GM23248 (cell line): ENCODE measurements at regions not wholly inside any gene's neighbourhood (a gene's known extent, or its start where the extent isn't known, plus 50 kb on each side); places are given as distances from the start of the nearest gene placed in this dataset.
"Not testable (repeated sequence)": the region's sequence is repeated elsewhere in the genome, so short reads cannot be mapped to it uniquely, and the experiment has no call there.

ENCODE experiments used
- DNase-seq: peaks from one replicate; pipeline ENCODE4 v3.0.0-alpha.2; 2015
- H2AFZ ChIP-seq: fragments of 200-600 bp; sonication (generic); 2 replicates; pipeline ENCODE4 v1.6.1; 2016; ENCODE audit warnings: antibody characterized with exemption
- H3F3A ChIP-seq: fragments of 200-600 bp; sonication (generic); 2 replicates; pipeline ENCODE4 v1.6.1; 2016; ENCODE audit warnings: mild to moderate bottlenecking, antibody characterized with exemption, mixed run types; ENCODE audit not compliant: insufficient read depth
- H3K27ac ChIP-seq: fragments of 200-600 bp; sonication (generic); 2 replicates; pipeline ENCODE4 v1.5.1; 2016; ENCODE audit warnings: mild to moderate bottlenecking
- H3K27me3 ChIP-seq: fragments of 200-600 bp; sonication (generic); replicated peaks from 2 replicates; pipeline ENCODE4 v1.6.1; 2016; ENCODE audit warnings: mild to moderate bottlenecking; ENCODE audit not compliant: insufficient read depth
- H3K36me3 ChIP-seq: fragments of 200-600 bp; sonication (generic); 2 replicates; pipeline ENCODE4 v1.6.1; 2016; ENCODE audit warnings: low read depth, mild to moderate bottlenecking
- H3K4me1 ChIP-seq: fragments of 200-600 bp; sonication (generic); 2 replicates; pipeline ENCODE4 v1.6.1; 2016; ENCODE audit warnings: mild to moderate bottlenecking; ENCODE audit not compliant: insufficient read depth
- H3K4me2 ChIP-seq: fragments of 200-600 bp; sonication (generic); one replicate; pipeline ENCODE4 v1.6.1; 2016; ENCODE audit warnings: mild to moderate bottlenecking; ENCODE audit not compliant: unreplicated experiment
- H3K4me3 ChIP-seq: fragments of 200-600 bp; sonication (generic); 2 replicates; pipeline ENCODE4 v1.5.1; 2016; ENCODE audit warnings: mild to moderate bottlenecking
- H3K79me2 ChIP-seq: fragments of 200-600 bp; sonication (generic); 2 replicates; pipeline ENCODE4 v1.6.1; 2016; ENCODE audit warnings: mild to moderate bottlenecking; ENCODE audit not compliant: insufficient read depth
- H3K9ac ChIP-seq: fragments of 200-600 bp; sonication (generic); 2 replicates; pipeline ENCODE4 v1.6.1; 2016; ENCODE audit warnings: mild to moderate bottlenecking
- H3K9me2 ChIP-seq: fragments of 200-600 bp; sonication (generic); 2 replicates; pipeline ENCODE4 v1.6.1; 2016; ENCODE audit warnings: mixed run types, mild to moderate bottlenecking, moderate library complexity; ENCODE audit not compliant: insufficient read depth
- H3K9me3 ChIP-seq: fragments of 200-600 bp; sonication (generic); one replicate; pipeline ENCODE4 v1.6.1; 2017; ENCODE audit warnings: low read depth
- H4K20me1 ChIP-seq: fragments of 200-600 bp; sonication (generic); 2 replicates; pipeline ENCODE4 v1.6.0; 2016; ENCODE audit not compliant: insufficient read depth
- EZH2 ChIP-seq: fragments of 200-600 bp; sonication (generic); IDR thresholded peaks from 2 replicates; pipeline ENCODE4 v1.6.1; 2018; ENCODE audit warnings: antibody characterized with exemption, mild to moderate bottlenecking; ENCODE audit not compliant: insufficient read depth, poor library complexity, severe bottlenecking
- EZH2phosphoT487 ChIP-seq: fragments of 200-600 bp; sonication (generic); IDR thresholded peaks from 2 replicates; pipeline ENCODE4 v1.6.1; 2018; ENCODE audit warnings: antibody characterized with exemption, moderate library complexity, mild to moderate bottlenecking, low read depth; ENCODE audit not compliant: insufficient read depth
- WGBS, 2 experiments: methylation state at CpG; one replicate each; pipeline ENCODE4 v1.1.6; 2015 to 2017; ENCODE audit warnings: low lambda C conversion rate in 2 of 2, low coverage in 1 of 2; ENCODE audit errors: missing lambda C conversion rate in 2 of 2; 5-methylcytosine and 5-hydroxymethylcytosine counted together
- in situ Hi-C: fragments of 300-500 bp; cut with MboI; formaldehyde crosslinking; loops from 2 replicates; pipeline ENCODE4 v1.15.0; 2020

DNA sequence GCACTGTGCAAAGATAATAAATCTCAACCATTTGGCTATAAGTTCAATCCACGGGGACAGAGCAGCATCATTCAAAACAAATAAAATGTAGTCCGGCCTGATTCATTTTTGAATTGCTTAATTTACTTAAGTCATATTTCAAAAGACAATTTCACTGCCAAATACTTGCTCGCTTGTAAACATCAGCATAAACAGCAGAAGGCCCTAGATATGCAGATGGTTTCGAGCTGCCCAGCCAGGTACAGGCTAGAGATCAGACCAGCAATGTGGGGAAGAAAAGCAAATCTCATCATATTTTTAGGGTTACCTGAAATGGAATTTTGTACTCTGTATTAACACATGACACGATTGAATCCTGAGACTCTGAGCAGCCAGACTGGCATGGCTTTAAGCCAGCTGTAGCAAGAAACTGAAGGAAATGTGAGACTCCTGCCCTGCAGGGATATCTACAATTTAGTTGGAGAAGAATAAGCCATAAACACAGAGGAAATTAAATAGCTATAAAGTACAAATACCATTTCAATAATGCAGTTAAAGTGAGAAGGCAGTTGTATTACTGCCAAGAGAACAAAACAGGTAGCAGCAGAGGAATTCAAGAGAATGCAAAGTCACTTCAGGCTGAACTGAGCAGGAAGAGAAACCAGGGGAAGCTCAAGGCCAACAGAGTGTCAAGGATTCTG lies 440.3 kb downstream of the ETS1 start:
- Histone ChIP-seq H4K20me1 (no peaks in the 10 kb centered on the region), H2AFZ (no peak overlapping the region), H3K27me3 (no peaks in the 10 kb centered on the region; the same call in 1 of the 2 replicates), H3K27ac (no peak overlapping the region), H3K9ac (no peak overlapping the region), H3K36me3 (no peaks in the 10 kb centered on the region), H3K79me2 (no peaks in the 10 kb centered on the region), H3K4me2 (no peak overlapping the region), H3K9me3 (no peaks in the 10 kb centered on the region), H3K9me2 (no peaks in the 10 kb centered on the region), H3K4me3 (no peak overlapping the region), H3K4me1 (0 out of 2 replicates have a peak, but pooled peaks cover 5% of the 10 kb centered on the region), H3F3A (peaks cover 13% of the 10 kb centered on the region; the same call in 1 of the 2 replicates)
- in situ Hi-C loops = loop anchor here (25.0 kb wide), 1 partner anchor 285 kb away; no protein-coding TSS in a partner anchor
- TF ChIP-seq EZH2 (no peak), EZH2phosphoT487 (no peak)
- DNase-seq = peak; percentile 31
- WGBS, 2 experiments = 33 to 35% methylated on average over 5 of the region's 5 CpGs

DNA sequence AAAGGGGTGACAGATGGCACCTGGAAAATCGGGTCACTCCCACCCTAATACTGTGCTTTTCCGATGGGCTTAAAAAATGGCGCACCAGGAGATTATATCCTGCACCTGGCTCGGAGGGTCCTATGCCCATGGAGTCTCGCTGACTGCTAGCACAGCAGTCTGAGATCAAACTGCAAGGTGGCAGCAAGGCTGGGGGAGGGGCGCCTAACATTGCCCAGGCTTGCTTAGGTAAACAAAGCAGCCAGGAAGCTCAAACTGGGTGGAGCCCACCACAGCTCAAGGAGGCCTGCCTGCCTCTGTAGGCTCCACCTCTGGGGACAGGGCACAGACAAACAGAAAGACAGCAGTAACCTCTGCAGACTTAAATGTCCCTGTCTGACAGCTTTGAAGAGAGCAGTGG lies 447.1 kb downstream of the ETS1 start:
- DNase-seq, H3K4me2 ChIP-seq, H3K4me1 ChIP-seq, H4K20me1 ChIP-seq, H3K27ac ChIP-seq, H3K4me3 ChIP-seq, H3K79me2 ChIP-seq, H3K9me3 ChIP-seq, H3K9ac ChIP-seq, H2AFZ ChIP-seq, H3K36me3 ChIP-seq, H3F3A ChIP-seq, H3K27me3 ChIP-seq, H3K9me2 ChIP-seq: not testable (repeated sequence)
- in situ Hi-C loops = loop anchor here (25.0 kb wide), 1 partner anchor 278 kb away; no protein-coding TSS in a partner anchor
- WGBS, 2 experiments = 85% methylated on average over 6 of the region's 6 CpGs; no CpG with 5 or more reads in 1 of the 2 experiments

DNA sequence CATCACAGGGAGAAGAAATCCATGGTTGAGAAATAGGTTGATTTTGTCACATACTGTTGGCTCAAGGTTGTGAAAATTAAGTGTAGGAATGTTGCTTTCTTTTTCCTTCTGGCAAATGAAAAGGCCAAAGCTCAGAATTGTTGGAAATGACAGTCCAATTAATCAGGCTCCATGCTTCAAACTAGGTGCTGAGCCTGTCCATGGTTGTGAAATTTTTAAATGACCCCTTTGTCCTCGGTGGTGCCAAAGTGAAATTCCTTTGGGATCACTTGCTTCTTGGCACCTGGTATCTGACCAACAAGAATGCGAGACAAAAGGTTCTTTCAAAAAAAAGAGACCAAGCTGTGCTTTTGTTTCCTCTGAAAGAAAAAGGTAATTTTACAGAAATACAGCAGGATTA lies 451.9 kb downstream of the ETS1 start:
- Histone ChIP-seq H3K9me2 (no peaks in the 10 kb centered on the region), H3K9me3 (no peaks in the 10 kb centered on the region), H3K4me2 (no peak overlapping the region), H3K4me1 (peaks cover 16% of the 10 kb centered on the region), H3K9ac (no peak overlapping the region), H2AFZ (no peak overlapping the region), H3K79me2 (no peaks in the 10 kb centered on the region), H3K4me3 (no peak overlapping the region), H3K27ac (no peak overlapping the region), H3K36me3 (no peaks in the 10 kb centered on the region), H4K20me1 (no peaks in the 10 kb centered on the region), H3K27me3 (no peaks in the 10 kb centered on the region), H3F3A (peaks cover 16% of the 10 kb centered on the region; the same call in 1 of the 2 replicates)
- in situ Hi-C loops = loop anchor here (25.0 kb wide), 1 partner anchor 273 kb away; no protein-coding TSS in a partner anchor
- no peak for TF ChIP-seq EZH2
- TF ChIP-seq EZH2phosphoT487 = no peak
- WGBS, 2 experiments = 45 to 50% methylated on average over 2 of the region's 2 CpGs
- peak; percentile 38 for DNase-seq

DNA sequence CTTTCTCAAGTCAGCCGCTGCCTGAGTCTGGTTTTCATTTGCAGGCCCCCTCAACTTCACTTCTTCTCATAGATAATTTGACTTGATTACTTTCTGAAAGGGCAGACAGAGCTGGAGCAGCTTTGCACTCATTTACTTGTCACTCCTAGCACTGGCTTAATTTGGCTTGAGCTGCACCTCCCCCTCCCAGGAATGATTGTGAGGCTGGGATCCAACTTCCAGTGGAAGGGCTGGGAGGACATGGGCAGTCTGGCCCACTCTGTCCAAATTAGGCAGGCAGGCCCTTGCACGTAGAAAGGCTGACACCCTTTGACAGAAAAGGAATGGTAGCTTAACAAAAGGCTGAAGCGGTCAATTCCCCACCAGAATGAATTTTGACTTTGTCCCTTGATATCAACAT lies 453.9 kb downstream of the ETS1 start:
- no peaks in the 10 kb centered on the region for H3K27me3 ChIP-seq
- in situ Hi-C loops = loop anchor here (25.0 kb wide), 1 partner anchor 271 kb away; no protein-coding TSS in a partner anchor
- no peak overlapping the region for H3K9ac ChIP-seq
- H3K27ac ChIP-seq = no peak overlapping the region
- TF ChIP-seq EZH2 (no peak), EZH2phosphoT487 (no peak)
- H2AFZ ChIP-seq = no peak overlapping the region
- H3K79me2 ChIP-seq = no peaks in the 10 kb centered on the region
- no peak overlapping the region for H3K4me2 ChIP-seq
- no peaks in the 10 kb centered on the region for H3K9me2 ChIP-seq
- no peak for DNase-seq
- H3K9me3 ChIP-seq = no peaks in the 10 kb centered on the region
- H3K4me1 ChIP-seq = peaks cover 16% of the 10 kb centered on the region
- 77 to 84% methylated on average over 3 of the region's 3 CpGs for WGBS, 2 experiments
- no peak overlapping the region for H3K4me3 ChIP-seq
- H3K36me3 ChIP-seq = no peaks in the 10 kb centered on the region
- H4K20me1 ChIP-seq = no peaks in the 10 kb centered on the region
- peaks cover 16% of the 10 kb centered on the region; the same call in 1 of the 2 replicates for H3F3A ChIP-seq
